Neuron (in vitro differentiated cells): ENCODE measurements at regions not wholly inside any gene's neighbourhood (a gene's known extent, or its start where the extent isn't known, plus 50 kb on each side); places are given as distances from the start of the nearest gene placed in this dataset.
"Not testable (repeated sequence)": the region's sequence is repeated elsewhere in the genome, so short reads cannot be mapped to it uniquely, and the experiment has no call there.

ENCODE experiments used
- H2AFZ ChIP-seq: one replicate; pipeline ENCODE4 v1.6.1; 2013; ENCODE audit warnings: low read depth, mild to moderate bottlenecking, inconsistent platforms, low read length, moderate library complexity
- H3K27me3 ChIP-seq: one replicate; pipeline ENCODE4 v1.6.1; 2013; ENCODE audit warnings: low read length; ENCODE audit not compliant: insufficient read depth
- H3K36me3 ChIP-seq: one replicate; pipeline ENCODE4 v1.6.1; 2013; ENCODE audit warnings: low read length; ENCODE audit not compliant: insufficient read depth
- H3K4me1 ChIP-seq: one replicate; pipeline ENCODE4 v1.6.1; 2013; ENCODE audit warnings: low read length; ENCODE audit not compliant: insufficient read depth
- H3K4me3 ChIP-seq: 2 replicates; pipeline ENCODE4 v1.5.1; 2013; ENCODE audit warnings: mild to moderate bottlenecking, low read length, moderate library complexity
- H3K9me3 ChIP-seq: one replicate; pipeline ENCODE4 v1.6.1; 2013; ENCODE audit warnings: low read length

DNA sequence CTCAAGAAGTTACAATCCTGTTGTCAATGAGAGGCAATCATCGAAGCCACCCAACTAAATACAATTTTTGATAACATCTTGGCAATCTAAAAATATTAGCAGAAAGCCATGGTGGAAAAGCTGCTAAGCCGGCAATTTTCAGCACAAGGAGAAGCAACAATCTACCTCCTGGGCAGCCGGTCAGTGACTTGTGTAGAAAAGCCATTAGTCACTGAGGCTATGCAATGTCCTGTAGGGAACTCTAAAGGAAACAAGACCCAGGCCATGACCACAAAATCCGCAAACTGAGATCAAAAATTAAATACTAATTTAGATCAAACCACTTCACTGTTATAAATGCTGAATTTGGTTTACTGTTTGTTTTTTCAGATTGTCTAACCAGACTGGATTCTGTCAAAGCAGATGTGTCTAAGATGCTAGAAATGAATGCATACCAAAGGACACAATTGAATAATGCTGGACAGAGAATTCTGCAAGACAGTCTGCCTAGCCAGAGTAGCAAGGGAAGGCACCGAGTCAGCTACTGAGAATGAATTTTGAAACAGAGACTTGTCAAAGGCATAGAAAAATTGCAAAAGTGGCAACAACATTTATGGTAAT lies 384.8 kb downstream of the PRELID2 start:
- Histone ChIP-seq H3K36me3 (no peaks in the 10 kb centered on the region), H3K4me1 (peaks cover 2% of the 10 kb centered on the region), H3K4me3 (no peak overlapping the region), H2AFZ (no peak overlapping the region), H3K9me3 (no peaks in the 10 kb centered on the region), H3K27me3 (no peaks in the 10 kb centered on the region)

- Histone ChIP-seq H3K9me3 (no peaks in the 10 kb centered on the region), H2AFZ (no peak overlapping the region), H3K4me1 (peaks cover 2% of the 10 kb centered on the region), H3K27me3 (no peaks in the 10 kb centered on the region), H3K36me3 (no peaks in the 10 kb centered on the region), H3K4me3 (no peak overlapping the region)
Measured at GRCh38 chr5:145449794-145450193, 385.3 kb downstream of the PRELID2 start.

DNA sequence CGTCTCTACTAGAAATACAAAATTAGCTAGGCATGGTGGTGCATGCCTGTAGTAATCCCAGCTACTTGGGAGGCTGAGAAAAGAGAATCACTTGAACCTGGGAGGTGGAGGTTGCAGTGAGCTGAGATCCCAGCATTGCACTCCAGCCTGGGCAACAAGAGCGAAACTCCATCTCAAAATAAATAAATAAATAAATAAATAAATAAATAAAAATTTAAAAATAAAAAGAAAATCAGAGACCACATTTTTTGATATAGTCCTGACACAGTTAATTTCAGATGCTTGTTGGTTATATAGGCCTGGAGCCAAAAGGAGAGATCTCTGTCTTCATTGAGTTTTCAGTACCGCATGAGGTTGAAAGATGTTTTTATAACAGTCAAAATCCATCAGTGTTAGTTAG lies 388.3 kb downstream of the PRELID2 start:
- not testable (repeated sequence) for H3K27me3 ChIP-seq, H3K4me1 ChIP-seq, H2AFZ ChIP-seq, H3K4me3 ChIP-seq, H3K9me3 ChIP-seq, H3K36me3 ChIP-seq

- H3K9me3 ChIP-seq: no peaks in the 10 kb centered on the region
- H3K4me3 ChIP-seq: no peak overlapping the region
- peaks cover 2% of the 10 kb centered on the region for H3K4me1 ChIP-seq
- no peak overlapping the region for H2AFZ ChIP-seq
- no peaks in the 10 kb centered on the region for H3K36me3 ChIP-seq
- no peaks in the 10 kb centered on the region for H3K27me3 ChIP-seq
Measured at GRCh38 chr5:145446412-145446811, 388.7 kb downstream of the PRELID2 start.

DNA sequence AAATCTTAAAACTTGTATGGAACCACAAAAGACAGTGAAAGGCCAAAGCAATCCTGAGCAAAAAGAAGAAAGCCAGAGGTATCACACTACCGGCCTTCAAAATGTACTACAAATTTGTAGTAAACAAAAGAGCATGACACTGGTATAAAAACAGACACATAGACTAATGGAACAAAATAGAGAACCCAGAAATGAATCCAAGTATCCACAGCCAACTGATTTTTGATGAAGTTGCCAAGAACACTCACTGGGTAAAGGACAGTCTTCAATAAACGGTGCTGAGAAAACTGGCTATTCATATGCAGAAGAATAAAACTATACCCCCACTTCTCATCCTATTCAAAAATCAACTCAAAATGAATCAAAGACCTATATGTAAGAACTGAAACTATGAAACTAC lies 390.1 kb downstream of the PRELID2 start:
- H2AFZ ChIP-seq: no peak overlapping the region
- no peaks in the 10 kb centered on the region for H3K36me3 ChIP-seq
- H3K9me3 ChIP-seq: no peaks in the 10 kb centered on the region
- no peak overlapping the region for H3K4me3 ChIP-seq
- peaks cover under 1% of the 10 kb centered on the region for H3K4me1 ChIP-seq
- H3K27me3 ChIP-seq: no peaks in the 10 kb centered on the region

- Histone ChIP-seq H3K27me3 (no peaks in the 10 kb centered on the region), H3K36me3 (no peaks in the 10 kb centered on the region), H3K4me1 (no peaks in the 10 kb centered on the region), H3K4me3 (no peak overlapping the region), H2AFZ (no peak overlapping the region), H3K9me3 (no peaks in the 10 kb centered on the region)
Measured at GRCh38 chr5:145443964-145444363, 391.2 kb downstream of the PRELID2 start.

DNA sequence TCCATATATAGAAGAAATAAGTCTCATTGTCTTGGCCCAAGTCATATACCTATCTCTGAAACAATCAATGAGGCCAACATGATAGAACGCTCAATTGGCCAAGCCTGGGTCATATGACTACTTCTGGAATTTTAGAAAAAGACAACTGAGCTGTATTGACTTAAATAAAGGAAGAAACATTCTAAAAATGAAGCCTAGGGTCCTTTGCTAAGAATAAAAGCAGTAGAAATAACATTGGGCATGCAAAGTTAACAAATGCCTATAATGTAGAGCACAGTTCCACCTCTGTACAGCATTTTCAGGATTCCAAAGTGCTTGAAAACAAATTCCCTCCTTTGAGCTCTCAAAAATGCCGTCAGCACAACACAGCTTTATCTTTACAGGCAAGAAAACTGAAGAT lies 391.8 kb downstream of the PRELID2 start:
- no peak overlapping the region for H3K4me3 ChIP-seq
- no peaks in the 10 kb centered on the region for H3K36me3 ChIP-seq
- H3K4me1 ChIP-seq: no peaks in the 10 kb centered on the region
- no peaks in the 10 kb centered on the region for H3K9me3 ChIP-seq
- H2AFZ ChIP-seq: no peak overlapping the region
- no peaks in the 10 kb centered on the region for H3K27me3 ChIP-seq

DNA sequence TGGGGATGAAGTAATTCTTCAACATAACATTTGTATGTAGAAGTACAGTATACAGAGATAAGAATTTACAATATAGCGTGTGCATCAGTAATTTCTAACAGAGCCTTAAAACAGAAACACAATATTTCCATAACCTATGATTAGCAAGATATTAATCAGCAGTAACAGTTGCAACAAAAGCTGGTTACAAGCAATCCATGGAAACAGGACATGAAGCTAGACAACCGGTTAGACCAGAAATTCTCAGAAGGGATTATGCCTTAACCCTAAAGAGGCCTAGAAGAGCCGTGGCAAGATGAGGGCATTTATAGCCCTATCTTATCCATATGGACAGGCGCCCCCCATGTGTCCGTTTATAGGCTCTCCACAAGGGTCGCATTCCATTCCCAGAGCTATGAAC lies 392.5 kb downstream of the PRELID2 start:
- H3K27me3 ChIP-seq, H3K4me3 ChIP-seq, H3K9me3 ChIP-seq, H2AFZ ChIP-seq, H3K4me1 ChIP-seq, H3K36me3 ChIP-seq: not testable (repeated sequence)

DNA sequence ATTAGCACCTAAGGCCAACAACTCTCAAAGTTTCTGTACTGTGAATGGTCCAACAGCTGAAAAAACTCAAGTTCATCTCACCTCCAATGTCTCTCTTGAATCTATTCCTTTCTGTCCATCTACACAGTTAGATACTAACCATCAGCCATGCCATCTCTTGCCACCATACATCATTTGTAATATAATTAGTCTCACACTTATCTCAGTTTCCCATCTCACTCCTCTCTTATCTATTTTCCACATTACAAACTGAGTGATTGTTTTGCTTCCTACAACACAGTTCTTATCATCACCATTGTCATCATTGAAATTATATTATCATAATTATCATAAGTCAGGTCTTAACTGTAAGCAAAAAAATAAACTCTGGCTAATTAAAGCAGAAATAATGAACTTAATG lies 393.9 kb downstream of the PRELID2 start:
- Histone ChIP-seq H3K27me3 (no peaks in the 10 kb centered on the region), H2AFZ (no peak overlapping the region), H3K9me3 (no peaks in the 10 kb centered on the region), H3K4me3 (no peak overlapping the region), H3K36me3 (no peaks in the 10 kb centered on the region), H3K4me1 (no peaks in the 10 kb centered on the region)

- H2AFZ ChIP-seq: no peak overlapping the region
- no peaks in the 10 kb centered on the region for H3K36me3 ChIP-seq
- no peaks in the 10 kb centered on the region for H3K9me3 ChIP-seq
- no peaks in the 10 kb centered on the region for H3K4me1 ChIP-seq
- no peaks in the 10 kb centered on the region for H3K27me3 ChIP-seq
- H3K4me3 ChIP-seq: no peak overlapping the region
Measured at GRCh38 chr5:145437627-145438026, 397.5 kb downstream of the PRELID2 start.

GRCh38 chr5:145433077-145433476 lies 402.1 kb downstream of the PRELID2 start:
- H3K4me1 ChIP-seq: no peaks in the 10 kb centered on the region
- no peaks in the 10 kb centered on the region for H3K9me3 ChIP-seq
- no peak overlapping the region for H3K4me3 ChIP-seq
- H3K36me3 ChIP-seq: no peaks in the 10 kb centered on the region
- no peaks in the 10 kb centered on the region for H3K27me3 ChIP-seq
- H2AFZ ChIP-seq: no peak overlapping the region

GRCh38 chr5:145429170-145429569 lies 406.0 kb downstream of the PRELID2 start:
- H3K36me3 ChIP-seq: no peaks in the 10 kb centered on the region
- no peaks in the 10 kb centered on the region for H3K27me3 ChIP-seq
- H3K9me3 ChIP-seq: no peaks in the 10 kb centered on the region
- H3K4me1 ChIP-seq: no peaks in the 10 kb centered on the region
- no peak overlapping the region for H2AFZ ChIP-seq
- H3K4me3 ChIP-seq: no peak overlapping the region

DNA sequence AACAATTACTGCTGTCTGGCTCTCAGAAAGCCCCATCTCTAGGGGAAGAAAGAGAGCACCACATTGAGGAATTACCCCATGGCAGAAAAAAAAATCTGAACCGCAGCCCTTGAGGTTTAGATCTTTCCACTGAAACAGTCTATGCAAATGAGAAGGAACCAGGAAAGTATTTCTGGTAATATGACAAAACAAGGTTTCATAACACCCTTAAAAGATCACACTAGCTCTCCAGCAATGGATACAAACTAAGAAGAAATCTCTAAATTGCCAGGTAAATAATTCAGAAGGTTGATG lies 427.1 kb downstream of the PRELID2 start:
- Histone ChIP-seq H3K27me3 (no peaks in the 10 kb centered on the region), H3K4me1 (no peaks in the 10 kb centered on the region), H2AFZ (no peak overlapping the region), H3K36me3 (no peaks in the 10 kb centered on the region), H3K4me3 (no peak overlapping the region), H3K9me3 (no peaks in the 10 kb centered on the region)

GRCh38 chr5:145407300-145408047 lies 427.7 kb downstream of the PRELID2 start:
- Histone ChIP-seq H3K36me3 (no peaks in the 10 kb centered on the region), H3K27me3 (no peaks in the 10 kb centered on the region), H3K4me1 (no peaks in the 10 kb centered on the region), H3K4me3 (no peak overlapping the region), H2AFZ (no peak overlapping the region), H3K9me3 (no peaks in the 10 kb centered on the region)
